ENCODE measurements at regions not wholly inside any gene's neighbourhood (a gene's known extent, or its start where the extent isn't known, plus 50 kb on each side); places are given as distances from the start of the nearest gene placed in this dataset.

DNA sequence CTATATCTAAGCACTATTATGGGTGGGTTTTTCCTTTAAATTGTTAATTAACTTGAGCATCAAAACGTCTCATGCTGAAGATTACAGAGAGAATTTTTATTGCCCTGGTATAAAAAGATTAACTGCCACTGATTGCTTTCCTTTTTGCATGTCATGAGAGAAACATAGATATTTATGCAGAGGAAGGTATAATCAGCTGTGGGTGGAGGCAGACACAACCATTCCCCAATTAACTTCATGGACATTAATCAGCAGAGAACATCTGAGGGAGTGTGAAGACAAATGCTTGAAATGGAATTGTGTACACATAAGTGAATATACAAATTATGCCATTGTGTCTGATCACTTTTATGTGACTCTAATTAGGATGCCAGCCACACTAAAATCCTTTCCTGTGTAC, 115.2 kb upstream of the CPHXL start:
- no peaks in the 10 kb centered on the region for H3K27me3 ChIP-seq
- intact Hi-C loops (cut with DNase I), result no loop called here
- TF ChIP-seq, protein P1, sequence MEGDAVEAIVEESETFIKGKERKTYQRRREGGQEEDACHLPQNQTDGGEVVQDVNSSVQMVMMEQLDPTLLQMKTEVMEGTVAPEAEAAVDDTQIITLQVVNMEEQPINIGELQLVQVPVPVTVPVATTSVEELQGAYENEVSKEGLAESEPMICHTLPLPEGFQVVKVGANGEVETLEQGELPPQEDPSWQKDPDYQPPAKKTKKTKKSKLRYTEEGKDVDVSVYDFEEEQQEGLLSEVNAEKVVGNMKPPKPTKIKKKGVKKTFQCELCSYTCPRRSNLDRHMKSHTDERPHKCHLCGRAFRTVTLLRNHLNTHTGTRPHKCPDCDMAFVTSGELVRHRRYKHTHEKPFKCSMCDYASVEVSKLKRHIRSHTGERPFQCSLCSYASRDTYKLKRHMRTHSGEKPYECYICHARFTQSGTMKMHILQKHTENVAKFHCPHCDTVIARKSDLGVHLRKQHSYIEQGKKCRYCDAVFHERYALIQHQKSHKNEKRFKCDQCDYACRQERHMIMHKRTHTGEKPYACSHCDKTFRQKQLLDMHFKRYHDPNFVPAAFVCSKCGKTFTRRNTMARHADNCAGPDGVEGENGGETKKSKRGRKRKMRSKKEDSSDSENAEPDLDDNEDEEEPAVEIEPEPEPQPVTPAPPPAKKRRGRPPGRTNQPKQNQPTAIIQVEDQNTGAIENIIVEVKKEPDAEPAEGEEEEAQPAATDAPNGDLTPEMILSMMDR (IDR thresholded peaks at IDR 0.05), result no peak
- no peaks in the 10 kb centered on the region for H3K9me3 ChIP-seq
- H3K36me3 ChIP-seq, result no peaks in the 10 kb centered on the region
- H3K4me3 ChIP-seq, result no peak overlapping the region
- no peaks in the 10 kb centered on the region for H3K4me1 ChIP-seq
- no peak for DNase-seq (ENCODE audit: low spot score in 2 of 2)
- no peak overlapping the region for H3K27ac ChIP-seq

DNA sequence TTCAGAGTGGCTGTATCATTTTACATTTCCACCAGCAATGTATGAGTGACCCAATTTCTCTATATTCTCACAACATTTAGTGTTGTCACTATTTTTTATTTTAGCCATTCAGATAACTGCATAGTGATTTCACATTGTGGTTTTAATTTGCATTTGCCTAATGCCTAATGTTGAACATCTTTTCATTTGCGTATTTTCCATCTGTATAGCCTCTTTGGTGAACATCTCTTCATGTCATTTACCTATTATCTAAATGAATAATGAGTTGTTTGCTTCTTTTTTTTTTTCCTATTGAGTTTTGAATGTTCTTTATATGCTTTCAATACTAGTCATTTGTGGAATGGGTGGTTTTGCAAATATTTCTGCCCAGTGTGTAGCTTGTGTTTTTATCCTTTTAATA, 120.9 kb upstream of the CPHXL start:
- peaks cover 0 to 6% of the 10 kb centered on the region in 2 donors for H3K9me3 ChIP-seq
- no peak overlapping the region for H3K4me3 ChIP-seq
- TF ChIP-seq, protein P1 (IDR thresholded peaks at IDR 0.05), result no peak
- no peaks in the 10 kb centered on the region for H3K27me3 ChIP-seq
- no peaks in the 10 kb centered on the region for H3K4me1 ChIP-seq
- no peaks in the 10 kb centered on the region for H3K36me3 ChIP-seq
- no peak overlapping the region for H3K27ac ChIP-seq
- intact Hi-C loops (cut with DNase I), result no loop called here
- no peak for DNase-seq (ENCODE audit: low spot score in 2 of 2)

DNA sequence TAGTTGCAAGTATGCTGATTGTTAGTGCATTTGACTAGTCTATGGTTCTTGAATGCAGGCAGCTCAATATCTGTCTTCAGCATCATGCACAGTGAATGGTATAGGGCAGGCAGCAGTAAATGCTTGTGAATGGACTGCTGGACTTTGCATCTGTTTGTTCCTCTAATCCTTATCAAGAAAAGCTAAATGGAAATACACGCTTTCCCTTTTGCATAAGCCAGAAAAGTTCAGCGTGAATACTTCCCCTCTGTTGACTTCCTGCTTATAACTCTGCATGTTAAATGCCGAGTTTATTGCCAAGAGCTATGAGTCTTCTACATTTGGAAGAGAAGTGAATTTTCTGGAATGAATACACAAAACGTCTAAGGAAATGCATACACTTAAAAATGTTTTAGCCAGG, 127.9 kb upstream of the CPHXL start:
- intact Hi-C loops (cut with DNase I), result no loop called here
- TF ChIP-seq, protein P1 (IDR thresholded peaks at IDR 0.05), result no peak
- no peaks in the 10 kb centered on the region for H3K36me3 ChIP-seq
- no peak overlapping the region for H3K4me3 ChIP-seq
- DNase-seq (ENCODE audit: low spot score in 2 of 2), result no peak
- no peaks in the 10 kb centered on the region for H3K9me3 ChIP-seq
- H3K4me1 ChIP-seq, result no peaks in the 10 kb centered on the region
- H3K27me3 ChIP-seq, result no peaks in the 10 kb centered on the region
- no peak overlapping the region for H3K27ac ChIP-seq

DNA sequence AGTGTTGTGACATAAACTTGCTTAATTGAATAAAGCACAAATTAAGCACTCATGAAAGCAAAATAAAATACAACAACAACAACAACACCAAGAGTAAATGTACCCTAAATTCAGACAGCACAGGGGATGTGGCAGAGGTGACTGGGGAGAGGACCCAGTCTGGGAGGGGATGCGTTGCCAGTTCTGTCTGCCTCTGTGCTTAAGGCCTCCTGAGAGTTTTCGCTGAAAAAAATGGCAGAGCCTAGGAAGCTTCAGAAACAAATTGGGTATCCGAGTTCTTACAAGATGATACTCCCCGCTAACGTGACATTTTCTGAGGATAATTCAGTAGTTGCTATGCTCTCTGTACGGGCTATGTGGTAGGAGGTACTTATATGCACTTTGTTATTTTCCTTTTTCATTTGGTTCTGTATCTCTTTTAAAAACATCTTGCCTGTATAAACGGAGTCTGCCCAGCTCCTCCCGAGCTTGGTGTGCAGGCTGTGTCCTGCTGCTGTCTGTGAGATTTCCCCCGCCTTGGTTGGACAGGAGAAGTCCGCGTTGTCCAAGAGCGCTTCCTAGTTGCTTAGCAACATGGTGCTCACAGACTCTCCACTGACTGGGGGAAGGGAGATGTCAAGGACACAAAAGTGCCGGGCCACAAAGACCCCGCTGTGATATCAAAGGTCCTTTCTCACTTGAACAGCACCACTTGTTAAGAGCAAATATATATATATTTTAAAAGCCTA, 134.2 kb upstream of the CPHXL start:
- TF ChIP-seq, protein P1 (IDR thresholded peaks at IDR 0.05), result no peak
- Histone ChIP-seq H3K27me3 (no peaks in the 10 kb centered on the region), H3K9me3 (no peaks in the 10 kb centered on the region), H3K36me3 (no peaks in the 10 kb centered on the region), H3K4me3 (no peak overlapping the region), H3K4me1 (no peaks in the 10 kb centered on the region), H3K27ac (no peak overlapping the region)
- DNase-seq (ENCODE audit: low spot score in 2 of 2), result no peak
- intact Hi-C loops (cut with DNase I), result no loop called here

DNA sequence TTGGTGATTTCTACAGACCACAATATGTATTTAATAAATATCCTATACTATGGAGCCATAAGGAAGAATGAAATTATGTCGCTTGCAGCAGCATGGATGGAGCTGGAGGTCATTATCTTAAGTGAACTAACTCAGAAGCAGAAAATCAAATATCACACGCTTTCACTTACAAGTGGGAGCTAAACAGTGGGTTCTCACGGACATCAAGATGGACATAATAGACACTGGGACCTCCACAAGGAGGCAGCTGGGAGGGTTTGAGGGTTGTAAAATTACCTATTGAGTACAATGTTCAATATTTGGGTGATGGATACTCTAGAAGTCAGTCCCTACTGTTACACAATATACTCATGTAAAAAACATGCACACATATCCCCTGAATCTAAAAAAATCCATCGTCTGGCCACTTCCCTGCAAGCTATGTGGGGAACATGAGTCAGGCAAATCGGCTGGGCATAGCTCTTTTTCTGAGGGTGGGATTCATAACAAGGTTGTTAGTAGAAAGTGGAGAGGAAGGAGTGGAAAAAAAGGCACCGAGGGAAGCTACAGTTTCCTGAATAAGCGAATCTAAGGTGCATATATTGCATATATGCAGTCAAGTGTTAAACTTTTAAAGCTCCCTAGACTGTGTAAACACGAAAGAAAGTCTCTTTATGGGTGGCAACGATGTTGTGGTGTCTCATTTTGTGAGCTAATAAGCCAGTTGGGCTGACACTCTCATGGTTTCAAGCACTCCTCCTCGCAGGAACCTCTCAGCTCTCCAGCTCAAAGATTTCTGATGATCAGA, 135.2 kb upstream of the CPHXL start:
- Histone ChIP-seq H3K27ac (no peak overlapping the region), H3K4me3 (no peak overlapping the region), H3K36me3 (no peaks in the 10 kb centered on the region), H3K27me3 (no peaks in the 10 kb centered on the region), H3K9me3 (no peaks in the 10 kb centered on the region), H3K4me1 (no peaks in the 10 kb centered on the region)
- intact Hi-C loops (cut with DNase I), result no loop called here
- no peak for DNase-seq (ENCODE audit: low spot score in 2 of 2)
- TF ChIP-seq, protein P1 (IDR thresholded peaks at IDR 0.05), result no peak

Measured in ascending aorta (tissue), 2 donors.